ENCODE measurements at regions not wholly inside any gene's neighbourhood (a gene's known extent, or its start where the extent isn't known, plus 50 kb on each side); places are given as distances from the start of the nearest gene placed in this dataset.
"Not testable (repeated sequence)": the region's sequence is repeated elsewhere in the genome, so short reads cannot be mapped to it uniquely, and the experiment has no call there.

DNA sequence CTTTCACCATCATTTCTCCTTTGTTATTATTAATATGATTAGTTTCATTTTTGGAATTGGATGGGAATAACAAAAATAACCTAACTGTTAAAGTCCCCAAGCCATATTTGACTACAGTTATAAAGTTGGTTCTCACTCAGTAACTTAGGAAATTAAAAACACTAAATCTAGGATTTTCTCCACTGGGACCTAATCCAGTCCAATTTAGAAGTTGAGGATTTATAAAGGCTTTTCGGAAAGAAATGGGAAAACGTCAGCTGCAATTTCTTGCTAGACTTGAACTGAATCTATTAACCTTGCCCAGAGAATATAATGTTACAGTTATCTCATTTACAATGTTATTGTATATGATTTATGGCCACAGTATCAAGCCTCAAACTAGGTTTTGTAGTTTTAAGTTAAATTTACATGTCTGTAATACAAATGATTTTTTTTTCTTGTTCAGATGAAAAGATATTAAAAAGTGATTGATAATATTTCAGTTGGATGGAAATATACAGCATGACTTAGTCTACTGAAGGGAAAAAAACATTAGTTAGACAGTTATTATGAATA lies 524.3 kb upstream of the GRAMD2B start:
- no peak for DNase-seq

DNA sequence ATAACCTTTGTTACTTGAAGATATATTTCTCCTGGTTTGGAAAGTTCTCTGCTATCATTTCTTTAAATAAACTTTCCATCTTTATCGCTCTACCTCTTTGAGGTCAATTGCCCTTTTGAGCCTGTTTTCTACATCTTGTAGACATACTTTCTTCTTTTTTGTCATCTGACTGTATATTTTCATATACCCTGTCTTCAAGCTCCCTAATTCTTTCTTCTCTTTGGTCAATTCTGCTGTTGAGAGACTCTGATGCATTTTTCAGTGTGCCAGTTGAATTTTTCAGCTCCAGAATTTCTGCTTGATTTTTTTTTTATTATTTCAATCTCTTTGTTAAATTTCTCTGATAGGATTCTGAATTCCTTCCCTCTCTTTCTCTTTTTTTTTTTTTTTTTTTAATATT lies 511.2 kb upstream of the GRAMD2B start:
- DNase-seq = no peak

DNA sequence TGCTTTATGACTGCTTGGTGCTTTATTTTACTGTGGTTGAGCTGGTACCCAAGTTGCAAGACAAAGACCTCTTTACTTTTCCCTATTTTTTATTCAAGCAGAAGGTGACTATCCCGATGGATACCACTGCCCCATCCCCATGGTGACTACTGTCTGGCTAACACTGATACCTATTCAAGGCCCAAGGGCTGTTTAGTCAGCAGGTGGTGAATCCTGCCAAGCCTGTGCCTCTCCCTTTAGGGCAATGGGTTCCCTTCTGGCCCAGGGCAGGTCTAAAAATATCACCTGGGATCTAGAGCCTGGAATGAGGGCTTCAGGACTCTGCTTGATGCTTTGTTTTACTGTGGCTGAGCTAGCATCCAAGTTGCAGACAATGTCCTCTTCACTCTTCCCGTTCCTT lies 510.0 kb upstream of the GRAMD2B start:
- no peak for DNase-seq

DNA sequence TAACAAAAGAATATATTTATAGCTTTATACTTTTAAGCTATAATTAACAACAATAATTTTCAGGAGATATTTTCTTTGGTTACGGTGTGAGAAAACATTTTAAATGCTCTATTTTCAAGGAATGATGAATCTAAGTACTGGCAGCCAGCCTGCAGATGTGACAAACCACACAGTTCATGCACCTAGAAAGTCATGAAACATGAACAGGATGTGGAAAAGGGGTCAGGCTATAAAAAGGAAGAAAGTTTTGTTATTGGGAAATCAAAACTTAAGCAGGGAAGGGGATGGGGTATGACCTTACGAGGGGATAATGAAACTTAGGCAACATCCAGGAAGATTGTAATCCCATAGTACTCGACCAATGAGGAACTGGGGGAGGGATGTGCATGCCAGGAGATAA lies 508.7 kb upstream of the GRAMD2B start:
- DNase-seq = no peak

DNA sequence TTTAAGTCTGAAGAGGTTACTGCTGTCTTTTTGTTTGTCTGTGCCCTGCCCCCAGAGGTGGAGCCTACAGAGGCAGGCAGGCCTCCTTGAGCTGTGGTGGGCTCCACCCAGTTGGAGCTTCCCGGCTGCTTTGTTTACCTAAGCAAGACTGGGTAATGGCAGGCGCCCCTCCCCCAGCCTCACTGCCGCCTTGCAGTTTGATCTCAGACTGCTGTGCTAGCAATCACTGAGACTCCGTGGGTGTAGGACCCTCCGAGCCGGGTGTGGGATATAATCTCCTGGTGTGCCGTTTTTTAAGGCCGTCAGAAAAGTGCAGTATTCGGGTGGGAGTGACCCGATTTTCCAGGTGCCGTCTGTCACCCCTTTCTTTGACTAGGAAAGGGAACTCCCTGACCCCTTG lies 499.3 kb upstream of the GRAMD2B start:
- not testable (repeated sequence) for DNase-seq

DNA sequence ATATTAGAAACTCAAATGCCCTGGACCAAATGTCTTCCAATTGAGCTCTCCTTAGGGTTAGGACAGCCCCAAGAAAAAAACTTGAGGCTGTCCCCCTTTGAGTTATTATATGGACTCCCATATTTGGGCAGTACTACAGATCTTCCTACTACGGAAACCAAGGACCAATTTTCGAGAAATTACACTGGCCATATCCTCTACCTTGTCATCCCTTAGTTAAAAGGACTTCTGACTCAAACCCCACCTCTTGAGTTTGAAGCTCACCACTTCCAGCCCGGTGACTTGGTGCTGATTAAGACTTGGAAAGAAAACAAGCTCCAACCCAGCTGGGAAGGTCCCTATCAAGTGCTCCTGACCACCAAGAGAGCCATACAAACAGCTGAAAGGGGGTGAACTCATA lies 497.0 kb upstream of the GRAMD2B start:
- no peak for DNase-seq

DNA sequence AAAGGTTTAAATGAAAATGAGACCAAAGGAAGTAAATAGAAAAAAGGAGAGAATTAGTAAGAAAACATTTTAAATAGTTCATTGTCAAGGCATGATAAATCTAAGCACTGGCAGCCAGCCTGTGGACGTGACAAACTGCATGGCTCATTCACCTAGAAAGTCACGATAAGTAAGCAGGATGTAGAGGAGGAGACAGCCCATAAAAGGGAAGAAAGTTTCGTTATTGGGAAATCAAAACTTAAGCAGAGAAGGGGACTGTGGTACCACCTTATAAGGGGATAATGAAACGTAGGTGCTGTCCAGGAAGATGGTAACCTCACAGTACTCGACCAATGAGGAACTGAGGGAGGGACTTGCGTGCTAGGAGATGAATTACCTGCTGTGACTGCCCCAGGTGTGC lies 494.5 kb upstream of the GRAMD2B start:
- peak; percentile 0 for DNase-seq

DNA sequence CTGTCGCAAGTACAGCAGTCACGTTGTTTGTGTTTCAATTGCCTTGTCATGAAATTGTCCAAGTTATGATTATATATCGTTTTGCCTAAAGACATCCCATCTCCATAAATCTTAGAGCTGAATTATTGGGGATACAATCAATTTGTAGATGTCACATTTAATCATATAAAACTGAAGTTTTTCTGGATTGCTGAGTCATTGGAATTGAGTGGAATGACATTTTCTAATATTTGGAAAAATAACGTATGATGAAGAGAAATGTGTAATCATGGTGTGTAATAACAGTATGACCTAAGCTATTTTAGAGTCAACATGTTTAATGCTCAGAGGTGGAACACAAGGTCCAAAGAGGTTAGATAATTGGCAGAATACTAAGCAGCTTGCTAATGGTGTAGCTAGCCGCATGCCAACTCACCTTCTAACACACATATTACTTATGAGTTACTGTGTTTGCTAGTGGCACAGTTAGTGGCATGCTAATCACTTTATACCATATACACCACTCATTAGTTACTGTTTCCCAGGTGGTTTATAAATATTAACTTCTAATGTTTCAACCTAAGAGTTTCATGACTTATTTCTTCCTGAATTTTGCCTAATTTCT lies 473.1 kb upstream of the GRAMD2B start:
- DNase-seq = no peak

DNA sequence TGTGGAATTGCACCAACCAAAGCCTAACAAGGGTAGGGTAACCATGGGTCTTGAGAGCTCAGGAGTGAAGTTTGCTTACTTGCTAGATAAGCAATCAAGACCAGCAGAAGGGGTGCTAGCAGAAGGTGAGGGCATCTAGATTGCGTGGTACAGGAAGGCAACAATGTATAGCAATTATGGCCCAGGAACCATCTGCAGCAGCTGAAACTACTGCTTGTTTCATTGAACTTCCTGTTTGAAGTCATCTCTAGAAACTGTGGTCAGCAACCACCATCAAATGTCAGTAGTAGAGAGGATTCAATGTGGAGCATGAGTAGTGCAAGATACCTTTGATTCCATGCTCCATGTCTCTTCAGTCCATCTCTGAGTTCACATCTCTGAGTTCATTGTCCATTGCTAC lies 462.1 kb upstream of the GRAMD2B start:
- DNase-seq = no peak

DNA sequence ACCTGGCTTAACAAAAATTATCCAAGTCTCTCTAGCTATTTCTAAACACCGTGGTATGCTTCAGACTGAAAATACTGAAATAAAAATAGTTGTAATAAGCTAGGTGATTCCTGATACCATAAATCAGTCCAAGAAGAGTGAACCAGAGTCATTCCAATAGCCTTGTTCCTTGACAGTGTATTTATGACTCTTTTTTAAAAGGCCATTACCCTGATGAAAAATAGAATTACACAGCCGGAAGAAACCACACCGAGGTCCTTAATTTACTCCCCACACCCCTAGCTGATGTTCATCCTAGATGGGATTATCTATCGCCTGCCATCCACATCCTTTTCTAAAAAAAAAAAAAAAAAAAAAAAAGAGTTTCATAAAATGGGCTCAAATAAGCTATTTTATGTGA lies 457.6 kb upstream of the GRAMD2B start:
- no peak for DNase-seq

DNA sequence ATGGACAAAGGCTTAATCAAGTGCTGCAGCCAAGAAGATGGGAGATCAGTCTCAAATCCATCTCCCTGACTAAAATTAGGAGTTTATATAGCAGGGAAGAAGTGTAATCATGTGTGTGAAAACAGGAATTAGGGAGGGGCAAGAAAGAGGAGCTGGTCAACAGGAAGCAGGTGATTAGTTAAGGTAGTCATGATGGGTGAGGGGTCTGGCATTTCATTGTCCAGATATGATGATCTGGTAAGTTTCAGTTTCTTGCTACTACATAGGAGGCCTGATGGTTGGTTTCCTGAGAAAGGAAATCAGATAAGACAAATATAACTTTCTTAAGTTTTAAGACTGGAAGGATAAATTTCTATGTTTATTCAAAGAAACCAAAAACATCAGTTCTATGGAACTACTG lies 455.6 kb upstream of the GRAMD2B start:
- no peak for DNase-seq

DNA sequence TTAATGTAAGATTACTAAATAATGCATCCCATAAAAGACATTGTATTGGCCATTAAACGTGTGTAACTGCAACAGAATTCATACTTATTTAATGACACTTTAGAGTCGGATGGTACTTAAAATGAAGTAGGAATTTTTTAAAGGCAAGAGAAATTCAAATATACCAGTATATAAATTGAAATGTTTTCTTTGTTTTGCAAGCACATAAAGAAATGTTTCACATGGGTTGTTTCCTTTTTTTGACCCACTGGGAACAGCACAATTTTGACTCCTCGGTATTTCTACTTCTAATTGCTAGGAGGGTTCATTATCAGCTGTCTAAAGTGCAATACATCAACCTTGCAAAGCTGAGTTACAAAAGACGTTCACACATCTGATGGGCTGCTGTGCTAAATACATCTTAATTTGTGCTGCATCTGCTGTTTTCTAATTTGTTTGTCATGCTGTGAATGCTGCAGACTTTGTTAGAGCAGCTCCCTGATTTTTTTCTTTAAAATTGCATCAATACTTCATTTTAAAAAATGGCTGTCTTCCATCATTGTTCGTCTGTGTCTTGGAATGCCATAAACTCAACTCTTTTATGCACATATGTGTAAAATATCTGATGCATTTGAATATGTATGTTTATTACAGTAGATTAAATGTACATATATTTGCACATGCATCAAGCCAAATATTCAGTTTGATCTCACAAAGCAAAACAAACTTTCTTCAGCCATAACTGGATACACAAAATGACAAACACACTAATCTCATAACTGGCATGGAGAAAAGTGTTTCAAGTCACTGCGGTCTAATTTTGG lies 454.0 kb upstream of the GRAMD2B start:
- no peak for DNase-seq

DNA sequence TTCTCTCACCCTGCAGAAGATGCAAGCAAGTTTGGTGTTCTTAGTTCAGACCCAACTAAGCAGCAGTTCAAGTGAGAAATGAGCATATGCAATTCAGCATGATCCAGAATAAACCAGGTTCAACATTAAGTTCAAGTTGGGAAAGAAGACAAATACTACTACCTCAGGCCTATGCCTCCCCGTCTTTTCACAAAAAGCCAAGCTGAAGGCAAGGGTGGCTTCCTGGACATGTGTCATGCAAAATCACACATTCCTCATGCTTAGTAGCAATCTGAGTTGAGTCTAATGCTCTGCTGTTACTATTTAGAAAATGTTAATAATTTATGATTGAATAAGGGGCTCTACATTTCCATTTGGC lies 453.4 kb upstream of the GRAMD2B start:
- DNase-seq = no peak

DNA sequence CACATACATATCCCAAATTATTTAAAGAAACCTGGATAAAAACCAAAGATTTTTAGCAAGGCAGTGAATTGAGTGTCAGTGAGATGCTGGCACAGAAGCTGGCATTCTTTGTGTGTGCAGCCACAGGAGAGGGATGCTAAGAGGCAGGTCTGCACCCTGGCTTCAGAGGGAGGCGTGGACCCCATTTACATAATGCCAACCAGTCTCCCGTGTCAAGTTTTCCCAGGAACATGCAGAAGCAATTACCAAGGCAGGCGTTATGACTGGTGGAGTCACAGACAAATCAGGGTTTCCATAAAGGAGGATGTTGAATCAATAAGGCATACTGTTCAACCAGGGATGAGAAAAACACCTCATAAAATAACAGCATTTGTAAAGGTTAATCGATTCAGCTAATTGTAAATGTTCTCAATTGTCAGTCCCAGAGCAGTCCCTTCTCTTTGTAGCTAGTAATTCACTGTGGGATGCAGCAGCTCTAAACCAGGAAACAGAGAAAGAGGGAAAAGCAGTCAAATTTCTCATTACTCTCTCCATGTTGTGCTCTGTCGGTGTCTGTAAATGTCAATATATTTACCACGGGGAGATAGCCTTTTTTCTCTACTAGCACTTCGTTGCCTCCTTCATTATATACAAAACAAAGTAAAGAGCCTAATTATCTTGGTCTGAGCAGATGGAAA lies 452.4 kb upstream of the GRAMD2B start:
- no peak for DNase-seq

DNA sequence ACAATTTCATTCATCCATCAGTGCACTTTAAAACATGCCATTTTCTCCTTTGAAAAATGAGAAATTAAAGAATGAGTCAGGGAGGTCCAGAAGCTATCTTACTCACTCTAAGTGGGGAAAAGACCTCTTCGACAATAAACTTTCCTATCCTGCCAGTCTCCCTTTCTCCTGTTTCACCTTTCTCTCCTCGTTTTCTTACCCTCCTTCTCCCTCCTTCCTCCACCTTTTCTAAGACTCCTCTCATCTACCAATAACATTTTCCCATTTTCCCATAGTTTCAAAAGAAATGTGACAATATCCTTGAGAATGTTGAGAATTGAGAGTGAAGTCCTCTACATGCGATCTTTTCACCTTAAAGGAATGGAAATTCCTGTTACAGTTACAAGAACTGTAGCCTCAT lies 450.5 kb upstream of the GRAMD2B start:
- DNase-seq = no peak

DNA sequence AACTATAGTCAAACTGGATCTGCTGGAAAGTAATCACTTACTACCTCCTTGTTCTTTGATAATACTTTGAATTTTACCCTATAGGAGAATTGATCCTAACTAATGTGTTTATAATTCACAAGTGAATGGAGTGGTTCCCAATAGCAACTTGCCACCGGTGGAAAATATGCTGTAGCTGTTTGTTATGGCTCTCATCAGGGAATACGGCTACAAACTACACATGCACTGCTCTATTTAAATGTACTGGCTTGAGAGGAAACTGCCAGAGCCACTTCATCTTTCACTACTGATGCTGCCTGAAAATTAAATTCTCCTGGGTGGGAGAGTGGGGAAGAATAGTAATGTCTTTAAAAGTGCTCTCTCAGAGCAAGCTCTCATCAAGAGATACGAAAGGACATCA lies 448.5 kb upstream of the GRAMD2B start:
- DNase-seq = no peak

DNA sequence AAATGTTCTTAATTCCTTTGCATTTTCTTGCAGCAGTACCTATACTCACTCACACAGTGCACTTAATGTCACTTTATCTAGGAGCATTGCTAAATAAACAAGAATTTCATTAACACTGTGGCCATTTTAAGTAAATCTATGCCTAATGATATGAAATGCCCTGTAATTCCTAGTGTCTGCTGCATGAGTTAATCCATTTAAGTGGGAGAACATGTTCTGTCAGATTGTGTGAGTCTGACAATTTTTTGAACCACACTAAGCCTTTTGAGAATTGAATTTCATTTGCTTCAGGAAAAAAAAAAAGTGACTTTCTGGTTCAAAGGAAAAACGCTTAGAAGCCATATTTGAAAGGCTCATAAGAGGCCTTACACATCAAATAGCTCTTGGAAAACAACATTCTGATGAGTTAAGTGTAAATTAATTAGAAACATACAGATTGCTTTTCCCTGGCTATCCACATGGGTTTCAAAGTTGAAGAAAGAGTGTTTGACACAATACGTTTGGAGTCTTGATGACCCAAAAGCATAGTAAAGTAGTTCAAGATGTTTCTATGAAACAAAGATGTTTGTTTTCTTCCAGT lies 446.7 kb upstream of the GRAMD2B start:
- no peak for DNase-seq

DNA sequence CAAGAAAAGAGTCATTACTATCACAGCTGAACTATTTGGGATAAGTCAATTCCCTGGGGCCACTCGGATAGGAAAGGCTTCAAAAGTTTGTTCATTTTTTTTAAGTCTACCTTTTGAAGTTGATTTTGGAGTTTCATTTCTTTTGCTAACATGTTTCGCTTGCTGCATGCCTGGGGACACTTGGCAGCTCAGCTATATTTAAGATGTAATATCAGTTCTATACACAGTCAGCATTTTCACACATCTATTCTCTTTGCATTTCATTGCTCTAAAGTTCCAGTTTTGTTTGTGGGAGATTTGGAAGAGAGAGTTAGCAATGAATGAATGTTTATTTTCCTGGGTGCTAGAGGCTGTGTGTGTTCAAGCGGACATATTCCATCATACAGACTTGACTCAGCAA lies 445.2 kb upstream of the GRAMD2B start:
- DNase-seq = no peak

DNA sequence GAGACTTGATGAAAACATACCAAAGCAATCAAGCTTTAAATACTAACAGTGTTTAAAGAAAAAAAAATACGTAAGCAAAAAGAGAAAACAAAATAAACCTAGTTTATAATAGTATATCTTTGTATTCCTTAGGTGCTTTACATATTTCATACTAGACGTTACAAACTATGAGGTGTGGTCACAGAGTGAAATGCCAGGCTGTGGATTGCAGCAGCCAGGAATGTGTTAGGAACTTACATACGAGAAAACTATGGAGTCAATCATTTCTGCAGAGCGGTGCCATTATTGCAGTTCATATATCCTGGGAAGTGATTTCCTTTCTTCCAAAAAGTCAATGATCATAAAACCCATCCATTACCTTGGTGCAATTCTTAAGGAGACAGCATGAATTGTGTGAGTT lies 443.6 kb upstream of the GRAMD2B start:
- DNase-seq = no peak

DNA sequence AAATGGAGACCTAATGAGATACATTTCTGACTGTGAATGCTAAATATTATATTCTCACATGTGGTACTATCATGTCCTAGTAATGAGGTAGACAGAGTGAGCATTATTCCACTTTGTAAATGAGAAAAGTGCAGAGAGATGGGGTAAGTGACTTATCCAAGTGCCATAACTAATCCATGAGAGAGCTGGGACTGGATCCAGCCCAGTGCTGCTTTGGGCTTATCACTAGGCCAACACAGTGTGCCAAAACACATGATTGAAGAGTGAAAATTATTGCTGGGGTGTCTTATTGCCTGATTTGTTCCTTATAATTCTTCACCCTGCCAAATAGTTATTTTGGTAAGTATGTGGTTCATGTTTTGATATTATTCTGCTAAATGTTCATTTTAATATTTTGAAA lies 442.2 kb upstream of the GRAMD2B start:
- no peak for DNase-seq

DNA sequence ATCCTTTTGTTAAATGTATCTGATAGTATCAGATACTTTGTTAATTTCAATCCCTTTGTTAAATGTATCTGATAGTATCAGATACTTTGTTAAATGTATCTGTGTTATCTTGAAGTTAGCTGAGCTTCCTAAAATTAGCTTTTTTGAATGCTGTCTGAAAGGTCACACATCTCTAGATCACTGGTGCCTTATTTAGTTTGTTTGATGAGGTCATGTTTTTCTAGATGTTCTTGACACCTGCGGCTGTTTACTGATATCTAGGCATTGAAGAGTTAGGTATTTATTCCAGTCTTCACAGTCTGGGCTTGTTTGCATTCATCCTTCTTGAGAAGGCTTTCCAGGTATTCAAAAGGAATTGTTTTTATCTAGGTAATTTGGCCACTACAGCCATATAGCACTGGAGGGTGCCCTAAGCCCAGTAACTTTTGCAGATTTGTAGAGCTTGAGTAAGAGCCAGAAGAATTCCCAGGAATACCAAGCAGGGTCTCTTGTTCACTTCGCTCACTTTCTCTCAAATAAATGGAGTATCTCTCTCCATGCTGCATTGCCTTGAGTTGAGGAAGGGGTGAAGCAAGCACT lies 435.4 kb upstream of the GRAMD2B start:
- DNase-seq = no peak

DNA sequence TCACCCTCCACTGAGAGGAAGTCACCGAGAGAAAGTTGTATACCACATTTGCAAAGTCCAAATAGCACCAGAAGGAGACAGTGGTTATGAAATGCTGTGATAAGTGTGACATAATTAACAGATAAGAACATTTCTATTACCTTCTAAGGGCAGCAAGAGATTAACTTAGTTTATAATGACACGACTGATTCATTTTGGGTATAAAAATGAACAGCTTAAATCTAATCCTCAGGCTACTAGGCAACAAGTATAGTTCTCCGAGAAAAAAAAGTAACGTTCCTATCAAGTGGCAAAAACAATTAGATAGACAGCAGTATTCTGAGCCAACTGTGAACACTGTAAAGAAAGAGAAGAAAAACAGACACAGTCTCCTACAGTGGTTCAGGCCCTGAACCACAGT lies 431.2 kb upstream of the GRAMD2B start:
- no peak for DNase-seq

DNA sequence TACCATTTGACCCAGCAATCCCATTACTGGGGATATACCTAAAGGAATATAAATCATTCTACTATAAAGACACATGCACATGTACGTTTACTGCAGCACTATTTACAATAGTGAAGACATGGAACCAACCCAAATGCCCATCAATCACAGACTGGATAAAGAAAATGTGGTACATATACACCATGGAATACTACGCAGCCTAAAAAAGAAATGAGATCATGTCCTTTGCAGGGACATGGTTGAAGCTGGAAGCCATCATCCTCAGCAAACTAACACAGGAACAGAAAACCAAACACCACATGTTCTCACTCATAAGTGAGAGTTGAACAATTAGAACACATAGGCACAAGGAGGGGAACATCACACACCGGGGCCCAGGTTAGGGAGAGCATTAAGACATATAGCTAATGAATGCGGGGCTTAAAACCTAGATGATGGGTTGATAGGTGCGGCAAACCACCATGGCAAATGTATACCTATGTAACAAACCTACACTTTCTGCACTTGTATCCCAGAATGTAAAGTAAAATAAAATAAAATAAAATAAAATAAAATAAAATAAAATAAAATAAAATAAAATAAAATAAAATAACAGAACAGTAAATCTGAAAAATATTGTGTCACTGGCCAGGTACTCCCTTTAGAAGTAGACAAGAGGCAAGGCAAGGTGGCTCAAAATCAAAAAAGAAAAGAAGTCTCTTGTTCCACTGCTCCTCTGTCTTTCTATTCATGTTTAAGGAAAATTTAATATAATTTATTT lies 423.8 kb upstream of the GRAMD2B start:
- not testable (repeated sequence) for DNase-seq

Data from fibroblast of upper back skin (primary cell).